ENCODE measurements at regions not wholly inside any gene's neighbourhood (a gene's known extent, or its start where the extent isn't known, plus 50 kb on each side); places are given as distances from the start of the nearest gene placed in this dataset.

- TF ChIP-seq EZH2phosphoT487 (IDR thresholded peaks at IDR 0.05) (no peak), EZH2 (IDR thresholded peaks at IDR 0.05) (no peak), CTCF (IDR thresholded peaks at IDR 0.05) (no peak)
- Mint-ChIP-seq H3K4me1 (no peaks in the 10 kb centered on the region), H3K27me3 (ENCODE audit: insufficient read depth, low read depth) (no peaks in the 10 kb centered on the region), H3K27ac (no peak overlapping the region), H3K4me3 (no peak overlapping the region), H3K36me3 (no peaks in the 10 kb centered on the region), H3K9me3 (no peaks in the 10 kb centered on the region)
- no peak overlapping the region for H3K9ac ChIP-seq
- H3K27ac ChIP-seq: no peak overlapping the region
- DNase-seq (ENCODE audit: low spot score): no peak
- no peaks in the 10 kb centered on the region for H3K4me1 ChIP-seq
- no peak overlapping the region for H3K4me2 ChIP-seq
- H3F3A ChIP-seq (ENCODE audit: low read depth): no peaks in the 10 kb centered on the region
- H3K36me3 ChIP-seq: no peaks in the 10 kb centered on the region
- no peak overlapping the region for H3K4me3 ChIP-seq
- H2AFZ ChIP-seq (replicated peaks): peak overlapping the region; percentile 64
- H4K20me1 ChIP-seq (ENCODE audit: low read depth): no peaks in the 10 kb centered on the region
- no peaks in the 10 kb centered on the region for H3K27me3 ChIP-seq
- H3K79me2 ChIP-seq (ENCODE audit: low read depth): no peaks in the 10 kb centered on the region
- no peaks in the 10 kb centered on the region for H3K9me3 ChIP-seq (ENCODE audit: low read depth)
Observed at GRCh38 chr5:52491818-52492217, 295.9 kb upstream of the ITGA1 start.

- no peak overlapping the region for H3K4me3 ChIP-seq
- no peak for TF ChIP-seq EZH2 (IDR thresholded peaks at IDR 0.05)
- TF ChIP-seq EZH2phosphoT487 (IDR thresholded peaks at IDR 0.05): no peak
- TF ChIP-seq CTCF (IDR thresholded peaks at IDR 0.05): no peak
- no peaks in the 10 kb centered on the region for H3K79me2 ChIP-seq (ENCODE audit: low read depth)
- H3K36me3 ChIP-seq: no peaks in the 10 kb centered on the region
- Mint-ChIP-seq H3K4me1 (peaks cover 4% of the 10 kb centered on the region), H3K36me3 (no peaks in the 10 kb centered on the region), H3K9me3 (no peaks in the 10 kb centered on the region), H3K4me3 (no peak overlapping the region), H3K27me3 (ENCODE audit: insufficient read depth, low read depth) (no peaks in the 10 kb centered on the region), H3K27ac (no peak overlapping the region)
- peaks cover 5% of the 10 kb centered on the region for H3K4me1 ChIP-seq
- no peaks in the 10 kb centered on the region for H3K9me3 ChIP-seq (ENCODE audit: low read depth)
- DNase-seq (ENCODE audit: low spot score): no peak
- H3F3A ChIP-seq (ENCODE audit: low read depth): no peaks in the 10 kb centered on the region
- no peaks in the 10 kb centered on the region for H3K27me3 ChIP-seq
- no peak overlapping the region for H3K27ac ChIP-seq
- H4K20me1 ChIP-seq (ENCODE audit: low read depth): no peaks in the 10 kb centered on the region
- no peak overlapping the region for H3K9ac ChIP-seq
- no peak overlapping the region for H2AFZ ChIP-seq (replicated peaks)
- H3K4me2 ChIP-seq: no peak overlapping the region
Observed at GRCh38 chr5:52497133-52497693, 290.5 kb upstream of the ITGA1 start.

DNA sequence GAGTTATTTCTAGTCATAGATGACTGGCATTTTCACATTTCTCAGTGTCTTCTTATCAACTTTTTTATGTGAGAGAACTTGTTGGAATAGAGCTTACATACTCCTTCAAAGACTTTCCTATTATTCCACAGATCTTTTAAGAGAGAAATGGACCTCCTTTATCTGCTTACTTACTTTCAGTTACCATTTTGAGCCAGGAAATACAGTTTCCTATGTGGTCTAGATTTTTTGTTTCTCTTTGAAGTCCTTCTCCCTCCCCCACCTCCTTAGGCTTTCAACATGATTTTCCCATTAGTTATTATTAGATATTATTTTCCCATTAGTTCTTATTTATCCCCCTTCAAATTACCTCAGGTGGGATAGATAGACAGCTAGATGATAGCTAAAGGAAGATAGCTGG lies 289.1 kb upstream of the ITGA1 start:
- Histone ChIP-seq H3K27ac (no peak overlapping the region), H3F3A (ENCODE audit: low read depth) (no peaks in the 10 kb centered on the region), H3K27me3 (no peaks in the 10 kb centered on the region), H3K36me3 (no peaks in the 10 kb centered on the region), H3K9ac (no peak overlapping the region), H3K9me3 (ENCODE audit: low read depth) (no peaks in the 10 kb centered on the region), H3K79me2 (ENCODE audit: low read depth) (no peaks in the 10 kb centered on the region), H3K4me3 (no peak overlapping the region), H3K4me2 (no peak overlapping the region), H4K20me1 (ENCODE audit: low read depth) (no peaks in the 10 kb centered on the region), H3K4me1 (peaks cover 13% of the 10 kb centered on the region), H2AFZ (replicated peaks) (no peak overlapping the region)
- no peak overlapping the region for H3K27ac Mint-ChIP-seq
- H3K36me3 Mint-ChIP-seq: no peaks in the 10 kb centered on the region
- TF ChIP-seq EZH2phosphoT487 (IDR thresholded peaks at IDR 0.05) (no peak), EZH2 (IDR thresholded peaks at IDR 0.05) (no peak), CTCF (IDR thresholded peaks at IDR 0.05) (no peak)
- no peak overlapping the region for H3K4me3 Mint-ChIP-seq
- no peaks in the 10 kb centered on the region for H3K27me3 Mint-ChIP-seq (ENCODE audit: insufficient read depth, low read depth)
- peaks cover 8% of the 10 kb centered on the region for H3K4me1 Mint-ChIP-seq
- no peak for DNase-seq (ENCODE audit: low spot score)
- H3K9me3 Mint-ChIP-seq: no peaks in the 10 kb centered on the region

Data from neural progenitor cell (in vitro differentiated cells).